Type B pancreatic cell (in vitro differentiated cells): ENCODE measurements at regions not wholly inside any gene's neighbourhood (a gene's known extent, or its start where the extent isn't known, plus 50 kb on each side); places are given as distances from the start of the nearest gene placed in this dataset.
"Not testable (repeated sequence)": the region's sequence is repeated elsewhere in the genome, so short reads cannot be mapped to it uniquely, and the experiment has no call there.

ENCODE experiments used
- DNase-seq: peaks from one replicate; pipeline ENCODE4 v3.0.0; 2021; ENCODE audit warnings: mixed read lengths; ENCODE audit not compliant: unreplicated experiment; ENCODE audit errors: extremely low spot score
- H3K27ac Mint-ChIP-seq: 2 replicates; pipeline ENCODE4 v1.8.0; 2021; ENCODE audit warnings: mild to moderate bottlenecking, mixed read lengths
- H3K27me3 Mint-ChIP-seq: 2 replicates; pipeline ENCODE4 v1.8.0; 2021; ENCODE audit warnings: mixed read lengths
- H3K36me3 Mint-ChIP-seq: 2 replicates; pipeline ENCODE4 v1.8.0; 2021; ENCODE audit warnings: mixed read lengths
- H3K4me1 Mint-ChIP-seq: one replicate; pipeline ENCODE4 v1.8.0; 2021; ENCODE audit warnings: mixed read lengths; ENCODE audit not compliant: unreplicated experiment
- H3K4me3 Mint-ChIP-seq: 2 replicates; pipeline ENCODE4 v1.8.0; 2021; ENCODE audit warnings: mild to moderate bottlenecking, mixed read lengths
- H3K9me3 Mint-ChIP-seq: 2 replicates; pipeline ENCODE4 v1.8.0; 2021; ENCODE audit warnings: mixed read lengths
- CTCF ChIP-seq: fragments of 200-600 bp; sonication (generic); conservative IDR thresholded peaks from 2 replicates; pipeline ENCODE4 v1.5.0; 2021; ENCODE audit warnings: antibody characterized with exemption, mild to moderate bottlenecking

GRCh38 chr19:29880498-29881081 is 61.4 kb upstream of the URI1 start:
- DNase-seq = no peak
- H3K9me3 Mint-ChIP-seq = no peaks in the 10 kb centered on the region
- no peak overlapping the region for H3K27ac Mint-ChIP-seq
- no peak for TF ChIP-seq CTCF
- H3K36me3 Mint-ChIP-seq = no peaks in the 10 kb centered on the region
- no peak overlapping the region for H3K4me3 Mint-ChIP-seq
- H3K4me1 Mint-ChIP-seq = peaks cover 7% of the 10 kb centered on the region
- peaks cover 39% of the 10 kb centered on the region for H3K27me3 Mint-ChIP-seq

GRCh38 chr19:29881386-29881785 is 60.7 kb upstream of the URI1 start:
- Mint-ChIP-seq H3K4me3 (no peak overlapping the region), H3K4me1 (peaks cover 6% of the 10 kb centered on the region), H3K27me3 (peaks cover 34% of the 10 kb centered on the region), H3K9me3 (no peaks in the 10 kb centered on the region), H3K36me3 (no peaks in the 10 kb centered on the region), H3K27ac (no peak overlapping the region)
- DNase-seq = no peak
- no peak for TF ChIP-seq CTCF

GRCh38 chr19:29882719-29883105 is 59.3 kb upstream of the URI1 start:
- peaks cover 31% of the 10 kb centered on the region for H3K27me3 Mint-ChIP-seq
- no peaks in the 10 kb centered on the region for H3K9me3 Mint-ChIP-seq
- no peaks in the 10 kb centered on the region for H3K36me3 Mint-ChIP-seq
- no peak overlapping the region for H3K27ac Mint-ChIP-seq
- no peak overlapping the region for H3K4me3 Mint-ChIP-seq
- H3K4me1 Mint-ChIP-seq = peaks cover 11% of the 10 kb centered on the region
- TF ChIP-seq CTCF = no peak
- no peak for DNase-seq

GRCh38 chr19:29884044-29884443 is 58.0 kb upstream of the URI1 start:
- Mint-ChIP-seq H3K36me3 (no peaks in the 10 kb centered on the region), H3K4me1 (peaks cover 11% of the 10 kb centered on the region), H3K9me3 (no peaks in the 10 kb centered on the region), H3K4me3 (no peak overlapping the region), H3K27me3 (peaks cover 17% of the 10 kb centered on the region), H3K27ac (no peak overlapping the region)
- TF ChIP-seq CTCF = no peak
- DNase-seq = no peak

- TF ChIP-seq CTCF = no peak
- peaks cover 11% of the 10 kb centered on the region for H3K4me1 Mint-ChIP-seq
- H3K4me3 Mint-ChIP-seq = no peak overlapping the region
- peaks cover 17% of the 10 kb centered on the region for H3K27me3 Mint-ChIP-seq
- H3K36me3 Mint-ChIP-seq = no peaks in the 10 kb centered on the region
- no peak for DNase-seq
- H3K27ac Mint-ChIP-seq = no peak overlapping the region
- no peaks in the 10 kb centered on the region for H3K9me3 Mint-ChIP-seq
These were observed 57.6 kb upstream of the URI1 start for GRCh38 chr19:29884466-29884865.

- not testable (repeated sequence) for DNase-seq
- H3K27me3 Mint-ChIP-seq = peaks cover 12% of the 10 kb centered on the region
These were observed 55.9 kb upstream of the URI1 start for GRCh38 chr19:29886106-29886505.

More at GRCh38 chr19:29886106-29886505, 55.9 kb upstream of the URI1 start:
- H3K4me1 Mint-ChIP-seq, H3K36me3 Mint-ChIP-seq, H3K9me3 Mint-ChIP-seq, H3K4me3 Mint-ChIP-seq, H3K27ac Mint-ChIP-seq: not testable (repeated sequence)
